DOHH2 (cell line): ENCODE measurements at regions not wholly inside any gene's neighbourhood (a gene's known extent, or its start where the extent isn't known, plus 50 kb on each side); places are given as distances from the start of the nearest gene placed in this dataset.

Experiments used
- CTCF ChIP-seq: fragments of 200-600 bp; sonication (generic); IDR thresholded peaks from one replicate; pipeline ENCODE4 v1.5.1; 2014; ENCODE audit warnings: antibody characterized with exemption, mild to moderate bottlenecking, low read depth, low read length; ENCODE audit not compliant: poor library complexity, severe bottlenecking
- EZH2phosphoT487 ChIP-seq: fragments of 200-600 bp; sonication (generic); IDR thresholded peaks from 2 replicates; pipeline ENCODE4 v1.6.1; 2017; ENCODE audit warnings: borderline replicate concordance, mild to moderate bottlenecking, antibody characterized with exemption, low read length, moderate library complexity, mixed read lengths

GRCh38 chr21:15436031-15436430 is 293.8 kb upstream of the USP25 start:
- TF ChIP-seq CTCF (no peak), EZH2phosphoT487 (no peak)
